Fibroblast of lung (primary cell): ENCODE measurements at regions not wholly inside any gene's neighbourhood (a gene's known extent, or its start where the extent isn't known, plus 50 kb on each side); places are given as distances from the start of the nearest gene placed in this dataset.
"Not testable (repeated sequence)": the region's sequence is repeated elsewhere in the genome, so short reads cannot be mapped to it uniquely, and the experiment has no call there.

Experiments
- DNase-seq, 2 donors: peaks; one replicate each; pipeline versions ENCODE4 v3.0.0 to v3.0.0-alpha.2; 2010; ENCODE audit warnings: low read depth in 2 of 2
- H2AFZ ChIP-seq: 2 replicates; pipeline ENCODE4 v1.5.1; 2012; ENCODE audit warnings: low read length, control low read depth, inconsistent platforms
- H3K27ac ChIP-seq: 2 replicates; pipeline ENCODE4 v1.5.1; 2011; ENCODE audit warnings: low read length, control low read depth; ENCODE audit not compliant: insufficient read depth
- H3K27me3 ChIP-seq: 2 replicates; pipeline ENCODE4 v1.5.1; 2011; ENCODE audit warnings: mild to moderate bottlenecking, low read length; ENCODE audit not compliant: control insufficient read depth, insufficient read depth
- H3K36me3 ChIP-seq: 2 replicates; pipeline ENCODE4 v1.5.1; 2011; ENCODE audit warnings: low read length; ENCODE audit not compliant: control insufficient read depth, insufficient read depth
- H3K4me1 ChIP-seq: 2 replicates; pipeline ENCODE4 v1.5.1; 2011; ENCODE audit warnings: low read length; ENCODE audit not compliant: control insufficient read depth, insufficient read depth; ENCODE audit errors: extremely low read depth
- H3K4me2 ChIP-seq: 2 replicates; pipeline ENCODE4 v1.5.1; 2011; ENCODE audit warnings: low read length, control low read depth; ENCODE audit not compliant: insufficient read depth; ENCODE audit errors: extremely low read depth
- H3K4me3 ChIP-seq, 4 experiments: fragments of 200-600 bp in 1 of 4; sonication (generic) in 1 of 4; replicated peaks in 1 of 4; 2 replicates each; pipeline ENCODE4 v1.5.1; 2011 to 2016; ENCODE audit warnings: low read length in 4 of 4, low read depth in 3 of 4, mild to moderate bottlenecking in 3 of 4, control low read depth in 2 of 4, inconsistent platforms in 1 of 4, mixed read lengths in 1 of 4; ENCODE audit not compliant: insufficient read depth in 1 of 4; ENCODE audit errors: control extremely low read depth in 1 of 4
- H3K79me2 ChIP-seq: 2 replicates; pipeline ENCODE4 v1.5.1; 2012; ENCODE audit warnings: mild to moderate bottlenecking, low read length, inconsistent platforms; ENCODE audit not compliant: control insufficient read depth, insufficient read depth
- H3K9ac ChIP-seq: 2 replicates; pipeline ENCODE4 v1.5.1; 2011; ENCODE audit warnings: mild to moderate bottlenecking, low read length, control low read depth; ENCODE audit not compliant: insufficient read depth
- H3K9me3 ChIP-seq: 2 replicates; pipeline ENCODE4 v1.5.1; 2012; ENCODE audit warnings: low read depth, low read length; ENCODE audit not compliant: control insufficient read depth, insufficient read depth
- H4K20me1 ChIP-seq: 2 replicates; pipeline ENCODE4 v1.5.1; 2011; ENCODE audit warnings: low read length; ENCODE audit not compliant: control insufficient read depth, insufficient read depth; ENCODE audit errors: extremely low read depth

DNA sequence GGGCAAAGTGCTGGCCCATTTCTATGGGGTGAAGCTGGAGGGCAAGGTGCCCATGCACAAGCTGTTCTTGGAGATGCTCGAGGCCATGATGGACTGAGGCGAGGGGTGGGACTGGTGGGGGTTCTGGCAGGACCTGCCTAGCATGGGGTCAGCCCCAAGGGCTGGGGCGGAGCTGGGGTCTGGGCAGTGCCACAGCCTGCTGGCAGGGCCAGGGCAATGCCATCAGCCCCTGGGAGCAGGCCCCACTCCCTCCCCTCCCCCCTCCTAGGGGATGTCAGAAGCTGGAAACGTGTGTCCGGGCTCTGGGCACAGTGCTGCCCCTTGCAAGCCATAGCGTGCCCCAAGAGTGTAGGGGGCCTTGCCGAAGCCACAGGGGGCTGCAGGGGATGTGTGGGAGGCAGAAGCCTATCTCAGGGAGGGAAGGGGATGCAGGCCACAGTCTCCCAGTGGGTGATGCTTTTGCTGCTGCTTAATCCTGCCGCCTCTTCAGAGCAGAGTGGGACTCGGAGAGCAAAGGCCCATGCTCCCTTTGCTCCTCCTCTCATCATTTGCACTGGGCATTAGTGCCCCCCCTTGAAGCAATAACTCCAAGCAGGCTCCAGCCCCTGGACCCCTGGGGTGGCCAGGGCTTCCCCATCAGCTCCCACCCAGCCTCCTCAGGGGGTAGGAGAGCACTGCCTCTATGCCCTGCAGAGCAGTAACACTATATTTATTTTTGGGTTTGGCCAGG lies 85.2 kb downstream of the MRPL57 start:
- not testable (repeated sequence) for DNase-seq, H4K20me1 ChIP-seq, H3K9ac ChIP-seq, H3K79me2 ChIP-seq, H3K4me1 ChIP-seq, H3K4me3 ChIP-seq, H2AFZ ChIP-seq, H3K36me3 ChIP-seq, H3K27me3 ChIP-seq, H3K9me3 ChIP-seq, H3K27ac ChIP-seq, H3K4me2 ChIP-seq

GRCh38 chr13:21263909-21264308 lies 87.5 kb downstream of the MRPL57 start:
- not testable (repeated sequence) for H3K9ac ChIP-seq, H3K79me2 ChIP-seq, H3K4me1 ChIP-seq, H2AFZ ChIP-seq, H3K27me3 ChIP-seq, H3K9me3 ChIP-seq, H3K4me2 ChIP-seq, H4K20me1 ChIP-seq, H3K27ac ChIP-seq, H3K4me3 ChIP-seq, H3K36me3 ChIP-seq
- DNase-seq: peak in 1 of 2 donors; percentile 4

- H3K4me1 ChIP-seq, H3K27ac ChIP-seq, DNase-seq, H3K4me3 ChIP-seq, H3K27me3 ChIP-seq, H2AFZ ChIP-seq, H3K9me3 ChIP-seq, H3K4me2 ChIP-seq, H4K20me1 ChIP-seq, H3K9ac ChIP-seq, H3K36me3 ChIP-seq, H3K79me2 ChIP-seq: not testable (repeated sequence)
These were observed 92.0 kb downstream of the MRPL57 start for GRCh38 chr13:21268485-21268884.

DNA sequence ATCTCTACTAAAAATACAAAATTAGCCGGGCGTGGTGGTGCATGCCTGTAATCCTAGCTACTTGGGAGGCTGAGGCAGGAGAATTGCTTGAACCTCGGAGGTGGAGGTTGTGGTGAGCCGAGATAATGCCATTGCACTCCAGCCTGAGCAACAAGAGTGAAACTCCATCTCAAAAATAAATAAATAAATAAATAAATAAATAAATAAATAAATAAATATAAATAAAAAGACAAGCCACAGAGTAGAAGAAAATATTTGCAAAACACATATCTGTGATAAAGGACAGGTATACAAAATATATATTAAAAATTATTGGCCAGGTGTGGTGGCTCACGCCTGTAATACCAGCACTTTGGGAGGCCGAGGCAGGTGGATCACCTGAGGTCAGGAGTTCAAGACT lies 96.0 kb downstream of the MRPL57 start:
- H3K27me3 ChIP-seq, H3K79me2 ChIP-seq, H3K9me3 ChIP-seq, H3K27ac ChIP-seq, H3K9ac ChIP-seq, H3K4me1 ChIP-seq, DNase-seq, H2AFZ ChIP-seq, H3K4me2 ChIP-seq, H3K36me3 ChIP-seq, H3K4me3 ChIP-seq, H4K20me1 ChIP-seq: not testable (repeated sequence)

DNA sequence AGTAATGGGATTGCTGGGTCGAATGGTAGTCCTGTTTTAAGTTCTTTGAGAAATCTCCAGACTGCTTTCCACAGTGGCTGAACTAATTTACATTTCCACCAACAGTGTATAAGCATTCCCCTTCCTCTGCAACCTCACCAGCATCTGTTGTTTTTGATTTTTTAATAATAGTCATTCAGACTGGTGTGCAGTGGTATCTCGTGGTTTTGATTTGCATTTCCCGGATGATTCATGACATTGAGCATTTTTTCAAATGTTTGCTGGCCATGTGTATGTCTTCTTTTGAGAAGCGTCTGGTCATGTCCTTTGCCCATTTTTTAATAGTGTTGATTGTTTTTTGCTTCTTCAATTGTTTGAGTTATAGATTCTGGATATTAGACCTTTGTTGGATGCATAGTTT lies 98.0 kb downstream of the MRPL57 start:
- not testable (repeated sequence) for H4K20me1 ChIP-seq, H3K27me3 ChIP-seq, H3K4me1 ChIP-seq, H3K4me2 ChIP-seq, H3K27ac ChIP-seq, DNase-seq, H3K4me3 ChIP-seq, H3K9me3 ChIP-seq, H3K36me3 ChIP-seq, H3K9ac ChIP-seq, H3K79me2 ChIP-seq, H2AFZ ChIP-seq
